Gastrocnemius medialis (tissue), 4 donors: ENCODE measurements at regions not wholly inside any gene's neighbourhood (a gene's known extent, or its start where the extent isn't known, plus 50 kb on each side); places are given as distances from the start of the nearest gene placed in this dataset.

ENCODE experiments used
- CTCF ChIP-seq, 5 experiments: fragments of 450-650 bp in 3 of 5; fragments of 200-600 bp in 2 of 5; sonication (generic) in 2 of 5; IDR thresholded peaks in 4 of 5; conservative IDR thresholded peaks in 1 of 5; 1 replicate in 4 of 5; 2 replicates in 1 of 5; pipeline ENCODE4 v1.5.1; 2016 to 2019; ENCODE audit warnings: antibody characterized with exemption in 5 of 5, mild to moderate bottlenecking in 3 of 5, moderate library complexity in 3 of 5
- POLR2A ChIP-seq, 2 donors: fragments of 450-650 bp; IDR thresholded peaks; one replicate each; pipeline ENCODE4 v1.6.1; 2017; ENCODE audit warnings: antibody characterized with exemption in 2 of 2, mild to moderate bottlenecking in 2 of 2, moderate library complexity in 2 of 2

- TF ChIP-seq CTCF (IDR thresholded peaks at IDR 0.05 in 4 of 5, conservative IDR thresholded peaks at IDR 0.05 in 1 of 5) (no peak), POLR2A (IDR thresholded peaks at IDR 0.05) (no peak)
Observed at GRCh38 chr14:26833621-26834176, 235.9 kb upstream of the NOVA1 start.
